ENCODE measurements at regions not wholly inside any gene's neighbourhood (a gene's known extent, or its start where the extent isn't known, plus 50 kb on each side); places are given as distances from the start of the nearest gene placed in this dataset.

- WGBS (ENCODE audit: extremely low coverage, insufficient read length, low lambda C conversion rate), result no CpG with 5 or more reads among the region's 3 CpGs
- Histone ChIP-seq H3K56ac (ENCODE audit: insufficient read length, low read depth, low read length) (no peak overlapping the region), H3K4ac (ENCODE audit: low read depth, low read length) (no peak overlapping the region), H3K4me2 (ENCODE audit: insufficient read depth, insufficient read length, low read length) (no peak overlapping the region), H3K14ac (ENCODE audit: insufficient read depth, low read length) (no peak overlapping the region), H2AK5ac (ENCODE audit: insufficient read length, low read length) (no peak overlapping the region), H3K4me1 (ENCODE audit: insufficient read depth, low read length) (no peaks in the 10 kb centered on the region; the same call in 1 of the 2 replicates), H2BK20ac (ENCODE audit: low read depth, low read length, poor library complexity, severe bottlenecking) (no peak overlapping the region), H3K9me3 (ENCODE audit: control insufficient read depth, low read depth, low read length) (no peaks in the 10 kb centered on the region), H2AFZ (ENCODE audit: low read length) (no peak overlapping the region), H3K79me1 (ENCODE audit: insufficient read depth, low read depth, low read length, poor library complexity, severe bottlenecking) (no peaks in the 10 kb centered on the region), H3K23me2 (ENCODE audit: insufficient read length, low read depth, low read length, poor library complexity, severe bottlenecking) (no peaks in the 10 kb centered on the region), H2BK12ac (ENCODE audit: insufficient read length, low read depth, low read length) (no peak overlapping the region), H4K91ac (ENCODE audit: insufficient read length, low read depth, low read length) (no peak overlapping the region), H2BK120ac (ENCODE audit: low read depth, low read length, poor library complexity, severe bottlenecking) (no peak overlapping the region), H2BK5ac (ENCODE audit: insufficient read length, low read length) (no peak overlapping the region), H3K27me3 (ENCODE audit: insufficient read depth, low read length) (no peaks in the 10 kb centered on the region), H3K23ac (ENCODE audit: insufficient read length, low read depth, low read length) (no peak overlapping the region), H3K9ac (ENCODE audit: extremely low read depth, insufficient read length, low read length) (no peak overlapping the region), H2BK15ac (ENCODE audit: low read depth, low read length) (no peak overlapping the region), H3K18ac (ENCODE audit: insufficient read length, low read depth, low read length) (no peak overlapping the region), H3K27ac (ENCODE audit: insufficient read length, low read depth, low read length) (no peak overlapping the region), H3T11ph (ENCODE audit: low read length) (no peak overlapping the region), H4K5ac (ENCODE audit: insufficient read length, low read depth, low read length) (no peak overlapping the region), H4K20me1 (ENCODE audit: control insufficient read depth, insufficient read depth, insufficient read length) (no peaks in the 10 kb centered on the region), H4K8ac (replicated peaks; ENCODE audit: insufficient read length, low read depth, low read length) (no peak overlapping the region), H3K79me2 (ENCODE audit: insufficient read depth, low read length) (no peaks in the 10 kb centered on the region)
- no peak for TF ChIP-seq CTCF (conservative IDR thresholded peaks at IDR 0.05)
- Mint-ChIP-seq H3K27me3 (ENCODE audit: low read depth) (no peaks in the 10 kb centered on the region), H3K9me3 (no peaks in the 10 kb centered on the region), H3K4me1 (peaks cover 12 to 21% of the 10 kb centered on the region in 2 experiments), H3K4me3 (no peak overlapping the region), H3K27ac (no peak overlapping the region), H3K36me3 (ENCODE audit: insufficient read depth in 1 of 3, low read depth in 3 of 3) (peaks cover 0 to 3% (median 0%) of the 10 kb centered on the region in 3 experiments; a peak in 1 of 7 replicates)
- DNase-seq, result no peak
These were observed 838.4 kb downstream of the QKI start for GRCh38 chr6:164252948-164253347.

All from H9 (cell line).